NCI-H2107 treated with DMSO at 0.1 percent for 48 hours (cell line): ENCODE measurements at regions not wholly inside any gene's neighbourhood (a gene's known extent, or its start where the extent isn't known, plus 50 kb on each side); places are given as distances from the start of the nearest gene placed in this dataset.
"Not testable (repeated sequence)": the region's sequence is repeated elsewhere in the genome, so short reads cannot be mapped to it uniquely, and the experiment has no call there.

Experiments used
- DNase-seq: peaks from one replicate; lab custom pipeline; 2025; ENCODE audit not compliant: unreplicated experiment; lab: John Stamatoyannopoulos, UW

GRCh38 chr11:134658481-134659225, 246.6 kb upstream of the B3GAT1 start:
- no peak for DNase-seq

- DNase-seq: no peak
Observed at GRCh38 chr11:134657631-134658030, 245.6 kb upstream of the B3GAT1 start.

GRCh38 chr11:134656861-134657540, 245.0 kb upstream of the B3GAT1 start:
- no peak for DNase-seq

GRCh38 chr11:134656086-134656840, 244.2 kb upstream of the B3GAT1 start:
- not testable (repeated sequence) for DNase-seq

- DNase-seq: no peak
Observed at GRCh38 chr11:134655189-134655989, 243.3 kb upstream of the B3GAT1 start.

- DNase-seq: no peak
Observed at GRCh38 chr11:134654161-134654915, 242.3 kb upstream of the B3GAT1 start.

- DNase-seq: no peak
Observed at GRCh38 chr11:134652586-134653255, 240.7 kb upstream of the B3GAT1 start.

GRCh38 chr11:134647066-134647743, 235.2 kb upstream of the B3GAT1 start:
- DNase-seq: no peak

GRCh38 chr11:134646561-134646960, 234.5 kb upstream of the B3GAT1 start:
- DNase-seq: no peak

- no peak for DNase-seq
Observed at GRCh38 chr11:134645576-134645975, 233.5 kb upstream of the B3GAT1 start.

GRCh38 chr11:134644476-134645456, 232.7 kb upstream of the B3GAT1 start:
- peak; percentile 19 for DNase-seq

- DNase-seq: no peak
Observed at GRCh38 chr11:134643115-134644012, 231.3 kb upstream of the B3GAT1 start.

- DNase-seq: no peak
Observed at GRCh38 chr11:134642206-134642605, 230.2 kb upstream of the B3GAT1 start.

- no peak for DNase-seq
Observed at GRCh38 chr11:134640971-134641968, 229.2 kb upstream of the B3GAT1 start.

- no peak for DNase-seq
Observed at GRCh38 chr11:134640536-134640935, 228.5 kb upstream of the B3GAT1 start.
